HepG2 (cell line): ENCODE measurements at regions not wholly inside any gene's neighbourhood (a gene's known extent, or its start where the extent isn't known, plus 50 kb on each side); places are given as distances from the start of the nearest gene placed in this dataset.

Source experiments
- EZH2 ChIP-seq: conservative IDR thresholded peaks from 2 replicates; pipeline ENCODE4 v1.6.1; 2012; ENCODE audit warnings: mild to moderate bottlenecking, low read depth, low read length, moderate library complexity
- KDM4B ChIP-seq: sonication (generic); formaldehyde crosslinking; IDR thresholded peaks from 2 replicates; pipeline ENCODE4 v1.4.0; 2020; ENCODE audit warnings: missing genetic modification reagents
- SMARCC2 ChIP-seq: fragments of 450-650 bp; IDR thresholded peaks from 2 replicates; pipeline ENCODE4 v1.6.1; 2017; ENCODE audit warnings: antibody characterized with exemption, mild to moderate bottlenecking
- ZFP91 ChIP-seq: sonication (generic); formaldehyde crosslinking; IDR thresholded peaks from 2 replicates; pipeline ENCODE4 v1.9.0; 2022; ENCODE audit warnings: missing genetic modification reagents, mild to moderate bottlenecking, borderline replicate concordance

DNA sequence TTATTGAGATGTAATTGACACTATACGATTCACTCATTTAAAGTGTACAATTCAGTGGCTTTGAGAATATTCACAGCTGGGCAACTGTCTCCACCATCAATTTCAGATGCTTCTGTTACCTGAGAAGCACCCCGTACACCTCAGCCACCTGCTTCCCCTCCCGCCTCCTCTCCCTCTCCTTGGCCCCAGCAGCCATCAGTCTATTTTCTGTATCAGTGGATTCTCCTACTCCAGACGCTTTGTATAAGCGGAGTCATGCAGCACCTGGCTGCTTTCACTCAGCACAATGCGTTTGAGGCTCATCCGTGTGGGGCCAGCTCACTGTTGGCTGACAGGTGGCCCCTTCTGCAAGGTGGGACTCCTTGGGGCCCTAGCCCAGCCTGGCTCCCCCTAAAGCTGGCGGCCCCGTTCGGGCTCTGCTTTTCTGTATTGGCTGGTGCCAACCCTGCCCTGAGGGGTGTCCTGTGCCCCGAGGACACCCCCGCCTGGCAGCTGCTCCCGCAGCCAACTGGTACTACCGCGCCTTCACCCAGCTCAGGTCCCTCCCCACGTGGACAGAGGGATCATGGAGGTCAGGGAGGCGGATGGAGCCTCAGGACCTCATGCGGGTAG lies 124.4 kb upstream of the COL5A1 start:
- TF ChIP-seq SMARCC2 (no peak), KDM4B (CRISPR knock-in tag) (no peak), EZH2 (no peak), ZFP91 (CRISPR knock-in tag) (no peak)
